ENCODE measurements at regions not wholly inside any gene's neighbourhood (a gene's known extent, or its start where the extent isn't known, plus 50 kb on each side); places are given as distances from the start of the nearest gene placed in this dataset.

GRCh38 chr4:71093745-71094144, 100.3 kb downstream of the DCK start:
- no peak for TF ChIP-seq CTCF (conservative IDR thresholded peaks at IDR 0.05)
- no peak for TF ChIP-seq EZH2 (IDR thresholded peaks at IDR 0.05; ENCODE audit: low read depth)

Measured in PC-9 (cell line).